Progenitor cell of endocrine pancreas (in vitro differentiated cells): ENCODE measurements at regions not wholly inside any gene's neighbourhood (a gene's known extent, or its start where the extent isn't known, plus 50 kb on each side); places are given as distances from the start of the nearest gene placed in this dataset.
"Not testable (repeated sequence)": the region's sequence is repeated elsewhere in the genome, so short reads cannot be mapped to it uniquely, and the experiment has no call there.

ENCODE experiments used
- DNase-seq: peaks from one replicate; pipeline ENCODE4 v3.0.0; 2021; ENCODE audit warnings: low spot score; ENCODE audit not compliant: unreplicated experiment
- H3K27ac Mint-ChIP-seq: 2 replicates; pipeline ENCODE4 v1.8.0; 2021; ENCODE audit warnings: mild to moderate bottlenecking, moderate library complexity, mixed read lengths
- H3K27me3 Mint-ChIP-seq: 2 replicates; pipeline ENCODE4 v1.8.0; 2021; ENCODE audit warnings: mixed read lengths
- H3K36me3 Mint-ChIP-seq: 2 replicates; pipeline ENCODE4 v1.8.0; 2022; ENCODE audit warnings: mixed read lengths; ENCODE audit not compliant: insufficient read depth
- H3K4me1 Mint-ChIP-seq: 2 replicates; pipeline ENCODE4 v1.8.0; 2021; ENCODE audit warnings: low read depth, mixed read lengths
- H3K4me3 Mint-ChIP-seq: 2 replicates; pipeline ENCODE4 v1.8.0; 2021; ENCODE audit warnings: low read depth, mild to moderate bottlenecking, moderate library complexity, mixed read lengths
- H3K9me3 Mint-ChIP-seq: 2 replicates; pipeline ENCODE4 v1.8.0; 2021; ENCODE audit warnings: low read depth, mixed read lengths
- CTCF ChIP-seq: fragments of 200-600 bp; sonication (generic); IDR thresholded peaks from one replicate; pipeline ENCODE4 v1.5.0; 2021; ENCODE audit warnings: antibody characterized with exemption, mild to moderate bottlenecking; ENCODE audit not compliant: unreplicated experiment

GRCh38 chr3:86837871-86838270 is 153.1 kb downstream of the VGLL3 start:
- Mint-ChIP-seq H3K36me3 (no peaks in the 10 kb centered on the region), H3K27me3 (no peaks in the 10 kb centered on the region), H3K27ac (no peak overlapping the region), H3K9me3 (no peaks in the 10 kb centered on the region), H3K4me1 (no peaks in the 10 kb centered on the region), H3K4me3 (no peak overlapping the region)
- DNase-seq, result no peak
- no peak for TF ChIP-seq CTCF

- Mint-ChIP-seq H3K27ac (no peak overlapping the region), H3K36me3 (no peaks in the 10 kb centered on the region), H3K4me1 (no peaks in the 10 kb centered on the region), H3K9me3 (no peaks in the 10 kb centered on the region), H3K4me3 (no peak overlapping the region), H3K27me3 (no peaks in the 10 kb centered on the region)
- TF ChIP-seq CTCF, result no peak
- DNase-seq, result no peak
Measured at GRCh38 chr3:86830566-86830965, 160.4 kb downstream of the VGLL3 start.

GRCh38 chr3:86828751-86829150 is 162.2 kb downstream of the VGLL3 start:
- no peak overlapping the region for H3K27ac Mint-ChIP-seq

GRCh38 chr3:86827582-86827981 is 163.4 kb downstream of the VGLL3 start:
- not testable (repeated sequence) for H3K36me3 Mint-ChIP-seq, H3K9me3 Mint-ChIP-seq, H3K27ac Mint-ChIP-seq, H3K4me1 Mint-ChIP-seq, DNase-seq, H3K27me3 Mint-ChIP-seq, H3K4me3 Mint-ChIP-seq

More at GRCh38 chr3:86828751-86829150, 162.2 kb downstream of the VGLL3 start:
- TF ChIP-seq CTCF, result no peak
- H3K4me1 Mint-ChIP-seq, result no peaks in the 10 kb centered on the region
- H3K4me3 Mint-ChIP-seq, result no peak overlapping the region
- H3K9me3 Mint-ChIP-seq, result no peaks in the 10 kb centered on the region
- no peak for DNase-seq
- no peaks in the 10 kb centered on the region for H3K27me3 Mint-ChIP-seq
- H3K36me3 Mint-ChIP-seq, result no peaks in the 10 kb centered on the region

GRCh38 chr3:86826292-86826691 is 164.7 kb downstream of the VGLL3 start:
- peaks cover 4% of the 10 kb centered on the region for H3K9me3 Mint-ChIP-seq
- no peak for TF ChIP-seq CTCF
- no peaks in the 10 kb centered on the region for H3K36me3 Mint-ChIP-seq
- H3K4me3 Mint-ChIP-seq, result no peak overlapping the region
- H3K4me1 Mint-ChIP-seq, result no peaks in the 10 kb centered on the region
- no peak overlapping the region for H3K27ac Mint-ChIP-seq
- no peak for DNase-seq
- H3K27me3 Mint-ChIP-seq, result no peaks in the 10 kb centered on the region

- Mint-ChIP-seq H3K36me3 (no peaks in the 10 kb centered on the region), H3K27me3 (no peaks in the 10 kb centered on the region), H3K9me3 (peaks cover 4% of the 10 kb centered on the region), H3K4me3 (no peak overlapping the region), H3K27ac (no peak overlapping the region), H3K4me1 (no peaks in the 10 kb centered on the region)
- no peak for DNase-seq
- TF ChIP-seq CTCF, result no peak
Measured at GRCh38 chr3:86815880-86816279, 175.1 kb downstream of the VGLL3 start.
